Left hindlimb (tissue), 1 donor: ENCODE measurements at regions not wholly inside any gene's neighbourhood (a gene's known extent, or its start where the extent isn't known, plus 50 kb on each side); places are given as distances from the start of the nearest gene placed in this dataset.

Source experiments
- DNase-seq: peaks from one replicate; pipeline ENCODE4 v3.0.0-alpha.2; 2018

- no peak for DNase-seq
These were observed 95.3 kb downstream of the IRX2 start for GRCh38 chr5:2656206-2656605.

GRCh38 chr5:2653991-2654390 is 97.5 kb downstream of the IRX2 start:
- no peak for DNase-seq

GRCh38 chr5:2651116-2651515 is 100.4 kb downstream of the IRX2 start:
- DNase-seq: no peak

GRCh38 chr5:2642684-2643345 is 108.7 kb downstream of the IRX2 start:
- no peak for DNase-seq

- DNase-seq: no peak
These were observed 110.8 kb downstream of the IRX2 start for GRCh38 chr5:2640717-2641116.

- DNase-seq: no peak
These were observed 112.1 kb downstream of the IRX2 start for GRCh38 chr5:2639425-2639824.

GRCh38 chr5:2634399-2635176 is 116.9 kb downstream of the IRX2 start:
- no peak for DNase-seq

- no peak for DNase-seq
These were observed 117.5 kb downstream of the IRX2 start for GRCh38 chr5:2633992-2634391.

- no peak for DNase-seq
These were observed 119.7 kb downstream of the IRX2 start for GRCh38 chr5:2631758-2632157.

- DNase-seq: no peak
These were observed 122.4 kb downstream of the IRX2 start for GRCh38 chr5:2629045-2629444.

- no peak for DNase-seq
These were observed 123.6 kb downstream of the IRX2 start for GRCh38 chr5:2627867-2628266.

GRCh38 chr5:2626572-2626971 is 124.9 kb downstream of the IRX2 start:
- DNase-seq: no peak

GRCh38 chr5:2622866-2623265 is 128.6 kb downstream of the IRX2 start:
- no peak for DNase-seq

- DNase-seq: no peak
These were observed 129.8 kb downstream of the IRX2 start for GRCh38 chr5:2621631-2622030.

GRCh38 chr5:2619216-2619615 is 132.3 kb downstream of the IRX2 start:
- no peak for DNase-seq

GRCh38 chr5:2617461-2617860 is 134.0 kb downstream of the IRX2 start:
- no peak for DNase-seq

GRCh38 chr5:2615917-2616316 is 135.6 kb downstream of the IRX2 start:
- DNase-seq: no peak

GRCh38 chr5:2614571-2614970 is 136.9 kb downstream of the IRX2 start:
- no peak for DNase-seq

- no peak for DNase-seq
These were observed 139.8 kb downstream of the IRX2 start for GRCh38 chr5:2611659-2612058.

- no peak for DNase-seq
These were observed 140.5 kb downstream of the IRX2 start for GRCh38 chr5:2610986-2611385.

- no peak for DNase-seq
These were observed 143.1 kb downstream of the IRX2 start for GRCh38 chr5:2608391-2608790.

- no peak for DNase-seq
These were observed 143.9 kb downstream of the IRX2 start for GRCh38 chr5:2607598-2607997.

- DNase-seq: no peak
These were observed 148.3 kb downstream of the IRX2 start for GRCh38 chr5:2603272-2603575.

- DNase-seq: no peak
These were observed 148.8 kb downstream of the IRX2 start for GRCh38 chr5:2602451-2603271.
